GM23338 (cell line): ENCODE measurements at regions not wholly inside any gene's neighbourhood (a gene's known extent, or its start where the extent isn't known, plus 50 kb on each side); places are given as distances from the start of the nearest gene placed in this dataset.

ENCODE experiments used
- CREB1 ChIP-seq: fragments of 250-450 bp; sonication (Bioruptor Pico); IDR thresholded peaks from 2 replicates; pipeline ENCODE4 v1.5.0; 2020; ENCODE audit warnings: low read depth, mild to moderate bottlenecking, moderate library complexity
- EZH2 ChIP-seq: fragments of 200-600 bp; sonication (generic); IDR thresholded peaks from one replicate; pipeline ENCODE4 v1.8.0; 2017; ENCODE audit warnings: antibody characterized with exemption, mild to moderate bottlenecking, low read depth; ENCODE audit not compliant: unreplicated experiment
- JUNB ChIP-seq: IDR thresholded peaks from one replicate; pipeline ENCODE4 v1.6.1; 2016; ENCODE audit warnings: antibody characterized with exemption; ENCODE audit not compliant: unreplicated experiment
- POLR2AphosphoS5 ChIP-seq: IDR thresholded peaks from 2 replicates; pipeline ENCODE4 v1.6.1; 2016; ENCODE audit warnings: antibody characterized with exemption, low read depth
- STAT1 ChIP-seq: IDR thresholded peaks from one replicate; pipeline ENCODE4 v1.6.1; 2016; ENCODE audit warnings: antibody characterized with exemption; ENCODE audit not compliant: unreplicated experiment
- TF ChIP-seq, protein P1 (sequence below), 2 experiments: fragments of 200-600 bp in 1 of 2; sonication (generic) in 1 of 2; conservative IDR thresholded peaks; 2 replicates each; pipeline versions ENCODE4 v1.5.1 to v1.6.1; 2016 to 2017; ENCODE audit warnings: antibody characterized with exemption in 2 of 2, low read depth in 2 of 2, mild to moderate bottlenecking in 2 of 2, moderate library complexity in 1 of 2
- TF ChIP-seq, protein P2 (sequence below): IDR thresholded peaks from one replicate; pipeline ENCODE4 v1.6.1; 2018; ENCODE audit warnings: antibody characterized with exemption; ENCODE audit not compliant: unreplicated experiment

DNA sequence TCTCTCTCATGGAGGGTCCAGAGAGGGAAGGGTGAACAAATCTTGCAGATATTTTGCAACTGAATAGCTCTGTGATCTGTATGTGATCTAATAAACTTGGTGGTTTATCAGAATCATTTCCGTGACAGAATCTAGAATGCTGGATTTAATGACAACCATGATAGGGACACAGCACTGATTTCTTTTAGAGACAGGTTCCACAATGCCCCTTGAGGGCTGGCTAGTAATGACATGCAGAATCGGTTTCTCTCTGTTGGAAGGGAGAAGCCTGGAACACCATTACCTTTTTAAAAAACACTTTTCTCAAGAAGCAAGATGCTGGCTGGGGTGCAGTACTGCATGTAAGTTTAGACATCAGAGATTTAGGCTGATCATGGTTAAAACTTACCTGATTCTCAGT lies 313.4 kb downstream of the CDH26 start:
- TF ChIP-seq, protein P1, sequence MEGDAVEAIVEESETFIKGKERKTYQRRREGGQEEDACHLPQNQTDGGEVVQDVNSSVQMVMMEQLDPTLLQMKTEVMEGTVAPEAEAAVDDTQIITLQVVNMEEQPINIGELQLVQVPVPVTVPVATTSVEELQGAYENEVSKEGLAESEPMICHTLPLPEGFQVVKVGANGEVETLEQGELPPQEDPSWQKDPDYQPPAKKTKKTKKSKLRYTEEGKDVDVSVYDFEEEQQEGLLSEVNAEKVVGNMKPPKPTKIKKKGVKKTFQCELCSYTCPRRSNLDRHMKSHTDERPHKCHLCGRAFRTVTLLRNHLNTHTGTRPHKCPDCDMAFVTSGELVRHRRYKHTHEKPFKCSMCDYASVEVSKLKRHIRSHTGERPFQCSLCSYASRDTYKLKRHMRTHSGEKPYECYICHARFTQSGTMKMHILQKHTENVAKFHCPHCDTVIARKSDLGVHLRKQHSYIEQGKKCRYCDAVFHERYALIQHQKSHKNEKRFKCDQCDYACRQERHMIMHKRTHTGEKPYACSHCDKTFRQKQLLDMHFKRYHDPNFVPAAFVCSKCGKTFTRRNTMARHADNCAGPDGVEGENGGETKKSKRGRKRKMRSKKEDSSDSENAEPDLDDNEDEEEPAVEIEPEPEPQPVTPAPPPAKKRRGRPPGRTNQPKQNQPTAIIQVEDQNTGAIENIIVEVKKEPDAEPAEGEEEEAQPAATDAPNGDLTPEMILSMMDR (conservative IDR thresholded peaks at IDR 0.05; ENCODE audit: low read depth in 2 of 2), result peak in 1 of 2 experiments; percentile 19; a peak in 1 of 4 replicates
- TF ChIP-seq EZH2 (no peak), POLR2AphosphoS5 (no peak), CREB1 (CRISPR knock-in tag) (no peak), JUNB (no peak), STAT1 (no peak)
- TF ChIP-seq, protein P2, sequence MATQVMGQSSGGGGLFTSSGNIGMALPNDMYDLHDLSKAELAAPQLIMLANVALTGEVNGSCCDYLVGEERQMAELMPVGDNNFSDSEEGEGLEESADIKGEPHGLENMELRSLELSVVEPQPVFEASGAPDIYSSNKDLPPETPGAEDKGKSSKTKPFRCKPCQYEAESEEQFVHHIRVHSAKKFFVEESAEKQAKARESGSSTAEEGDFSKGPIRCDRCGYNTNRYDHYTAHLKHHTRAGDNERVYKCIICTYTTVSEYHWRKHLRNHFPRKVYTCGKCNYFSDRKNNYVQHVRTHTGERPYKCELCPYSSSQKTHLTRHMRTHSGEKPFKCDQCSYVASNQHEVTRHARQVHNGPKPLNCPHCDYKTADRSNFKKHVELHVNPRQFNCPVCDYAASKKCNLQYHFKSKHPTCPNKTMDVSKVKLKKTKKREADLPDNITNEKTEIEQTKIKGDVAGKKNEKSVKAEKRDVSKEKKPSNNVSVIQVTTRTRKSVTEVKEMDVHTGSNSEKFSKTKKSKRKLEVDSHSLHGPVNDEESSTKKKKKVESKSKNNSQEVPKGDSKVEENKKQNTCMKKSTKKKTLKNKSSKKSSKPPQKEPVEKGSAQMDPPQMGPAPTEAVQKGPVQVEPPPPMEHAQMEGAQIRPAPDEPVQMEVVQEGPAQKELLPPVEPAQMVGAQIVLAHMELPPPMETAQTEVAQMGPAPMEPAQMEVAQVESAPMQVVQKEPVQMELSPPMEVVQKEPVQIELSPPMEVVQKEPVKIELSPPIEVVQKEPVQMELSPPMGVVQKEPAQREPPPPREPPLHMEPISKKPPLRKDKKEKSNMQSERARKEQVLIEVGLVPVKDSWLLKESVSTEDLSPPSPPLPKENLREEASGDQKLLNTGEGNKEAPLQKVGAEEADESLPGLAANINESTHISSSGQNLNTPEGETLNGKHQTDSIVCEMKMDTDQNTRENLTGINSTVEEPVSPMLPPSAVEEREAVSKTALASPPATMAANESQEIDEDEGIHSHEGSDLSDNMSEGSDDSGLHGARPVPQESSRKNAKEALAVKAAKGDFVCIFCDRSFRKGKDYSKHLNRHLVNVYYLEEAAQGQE, result no peak
